Panc1 (cell line): ENCODE measurements at regions not wholly inside any gene's neighbourhood (a gene's known extent, or its start where the extent isn't known, plus 50 kb on each side); places are given as distances from the start of the nearest gene placed in this dataset.

Experiments used
- ATAC-seq: fragments of 200-7000 bp; cut with Tn5 transposase; 2 replicates; pipeline ENCODE4 v1.9.1; 2020; ENCODE audit warnings: mild to moderate bottlenecking, moderate library complexity
- BruUV-seq: library from RNA; stranded (reverse); fragments of 400-500 nt; replicated peaks from 2 replicates; lab custom pipeline; 2021; lab: Mats Ljungman, UMichigan
- CTCF ChIA-PET: fragments of 300-600 bp; sonication (Branson Sonifier 250); formaldehyde crosslinking; loops from one replicate; lab custom pipeline; 2022; ENCODE audit warnings: antibody characterized with exemption; lab: Charles Lee
- POLR2A ChIA-PET: fragments of 300-600 bp; sonication (Branson Sonifier 250); formaldehyde crosslinking; loops from one replicate; lab custom pipeline; 2022; ENCODE audit warnings: antibody characterized with exemption; lab: Charles Lee
- DNase-seq: peaks from one replicate; pipeline ENCODE4 v3.0.0-alpha.2; 2010; ENCODE audit warnings: low read depth, low spot score
- H3K27ac ChIP-seq: 2 replicates; pipeline ENCODE4 v1.5.1; 2011; ENCODE audit warnings: mild to moderate bottlenecking, low read length, inconsistent platforms
- H3K27me3 ChIP-seq: fragments of 200-500 bp; sonication (Bioruptor generic); 2 replicates; pipeline ENCODE4 v1.6.0; 2014; ENCODE audit warnings: low read length, inconsistent platforms; ENCODE audit not compliant: control insufficient read depth, insufficient read depth
- H3K36me3 ChIP-seq: fragments of 200-500 bp; sonication (Bioruptor generic); 2 replicates; pipeline ENCODE4 v1.5.1; 2014; ENCODE audit warnings: inconsistent platforms, mild to moderate bottlenecking, low read length, moderate library complexity; ENCODE audit not compliant: control insufficient read depth, insufficient read depth
- H3K4me1 ChIP-seq: 2 replicates; pipeline ENCODE4 v1.5.1; 2011; ENCODE audit warnings: inconsistent platforms, mild to moderate bottlenecking, low read length, moderate library complexity; ENCODE audit not compliant: control insufficient read depth, insufficient read depth
- H3K4me3 ChIP-seq, 2 experiments: 2 replicates each; pipeline ENCODE4 v1.5.1; 2011 to 2012; ENCODE audit warnings: low read depth in 2 of 2, low read length in 2 of 2, mild to moderate bottlenecking in 2 of 2, inconsistent platforms in 1 of 2, moderate library complexity in 1 of 2
- H3K9me3 ChIP-seq: fragments of 200-500 bp; sonication (Bioruptor generic); 2 replicates; pipeline ENCODE4 v1.5.1; 2014; ENCODE audit warnings: low read depth, mild to moderate bottlenecking, inconsistent platforms, low read length, moderate library complexity; ENCODE audit not compliant: control insufficient read depth, insufficient read depth
- CTCF ChIP-seq: fragments of 450-650 bp; IDR thresholded peaks from 2 replicates; pipeline ENCODE4 v1.5.1; 2017; ENCODE audit warnings: mild to moderate bottlenecking
- POLR2AphosphoS5 ChIP-seq: IDR thresholded peaks from 2 replicates; pipeline ENCODE4 v1.6.1; 2012; ENCODE audit warnings: mild to moderate bottlenecking, low read depth, low read length, moderate library complexity
- REST ChIP-seq, 2 experiments: IDR thresholded peaks; 2 replicates each; pipeline ENCODE4 v1.6.1; 2011 to 2012; ENCODE audit warnings: low read depth in 2 of 2, control low read depth in 1 of 2, low read length in 1 of 2, mild to moderate bottlenecking in 1 of 2, moderate library complexity in 1 of 2; ENCODE audit not compliant: insufficient read depth in 1 of 2
- SIN3A ChIP-seq: IDR thresholded peaks from 2 replicates; pipeline ENCODE4 v1.6.1; 2012; ENCODE audit warnings: low read depth, mild to moderate bottlenecking, low read length, moderate library complexity, borderline replicate concordance; ENCODE audit not compliant: insufficient read depth
- TCF7L2 ChIP-seq: IDR thresholded peaks from 2 replicates; pipeline ENCODE4 v1.6.1; 2011; ENCODE audit warnings: mild to moderate bottlenecking, low read depth, low read length, inconsistent platforms
- in situ Hi-C: cut with HindIII; loops from 2 replicates; pipeline ENCODE4 v1.10.0; 2016; ENCODE audit warnings: low sequenced_read_pairs, low pct_unique_long_range_greater_than_20kb
- intact Hi-C: fragments of 100-400 bp; cut with micrococcal nuclease; formaldehyde crosslinking; loops from one replicate; pipeline ENCODE4 v1.10.0; 2022; ENCODE audit not compliant: unreplicated experiment

GRCh38 chr5:56449071-56449640, 216.0 kb upstream of the ANKRD55 start:
- no TSS peak for BruUV-seq
- H3K4me3 ChIP-seq, result no peak overlapping the region
- ATAC-seq (no peak), DNase-seq (no peak)
- no peak overlapping the region for H3K27ac ChIP-seq
- TF ChIP-seq POLR2AphosphoS5 (no peak), SIN3A (no peak), TCF7L2 (no peak), CTCF (no peak), REST (IDR thresholded peaks at IDR 0.05; ENCODE audit: insufficient read depth in 1 of 2, low read depth in 2 of 2, low read length in 1 of 2) (no peak)
- H3K9me3 ChIP-seq, result no peaks in the 10 kb centered on the region
- no peaks in the 10 kb centered on the region; the same call in none of the 2 replicates for H3K27me3 ChIP-seq
- in situ Hi-C loops, result no loop called here
- no peaks in the 10 kb centered on the region for H3K36me3 ChIP-seq
- ChIA-PET CTCF (no interaction called here), POLR2A (no interaction called here)
- no peaks in the 10 kb centered on the region for H3K4me1 ChIP-seq
- intact Hi-C loops, result no loop called here

DNA sequence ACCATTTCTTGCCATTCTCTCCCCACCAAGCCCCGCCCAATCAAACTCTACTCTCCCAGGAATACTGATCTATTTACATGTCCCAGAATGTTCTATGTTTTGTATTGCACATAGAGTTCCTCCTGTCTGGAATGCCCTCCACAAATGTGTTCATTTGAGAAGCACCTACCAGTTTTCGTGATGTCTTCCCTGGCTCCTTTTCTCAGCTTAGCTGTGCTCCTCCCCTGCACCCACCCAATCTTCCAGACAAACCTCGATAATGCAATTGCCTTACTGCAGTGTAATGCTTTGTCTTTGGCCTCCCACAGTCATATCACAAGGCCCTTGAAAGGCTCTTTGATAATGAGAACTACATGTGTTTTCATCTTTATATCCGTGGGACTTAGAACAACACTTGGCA, 214.5 kb upstream of the ANKRD55 start:
- in situ Hi-C loops (no loop called here), intact Hi-C loops (no loop called here)
- Histone ChIP-seq H3K4me1 (no peaks in the 10 kb centered on the region), H3K27me3 (no peaks in the 10 kb centered on the region; the same call in none of the 2 replicates), H3K27ac (no peak overlapping the region), H3K9me3 (no peaks in the 10 kb centered on the region), H3K4me3 (no peak overlapping the region), H3K36me3 (no peaks in the 10 kb centered on the region)
- BruUV-seq, result no TSS peak
- TF ChIP-seq REST (IDR thresholded peaks at IDR 0.05; ENCODE audit: insufficient read depth in 1 of 2, low read depth in 2 of 2, low read length in 1 of 2), result no peak
- no peak for TF ChIP-seq TCF7L2
- no peak for TF ChIP-seq POLR2AphosphoS5
- TF ChIP-seq CTCF, result no peak
- TF ChIP-seq SIN3A, result no peak
- ATAC-seq (no peak), DNase-seq (no peak)
- CTCF ChIA-PET, result no interaction called here
- POLR2A ChIA-PET, result no interaction called here
